ENCODE measurements at regions not wholly inside any gene's neighbourhood (a gene's known extent, or its start where the extent isn't known, plus 50 kb on each side); places are given as distances from the start of the nearest gene placed in this dataset.
"Not testable (repeated sequence)": the region's sequence is repeated elsewhere in the genome, so short reads cannot be mapped to it uniquely, and the experiment has no call there.

DNA sequence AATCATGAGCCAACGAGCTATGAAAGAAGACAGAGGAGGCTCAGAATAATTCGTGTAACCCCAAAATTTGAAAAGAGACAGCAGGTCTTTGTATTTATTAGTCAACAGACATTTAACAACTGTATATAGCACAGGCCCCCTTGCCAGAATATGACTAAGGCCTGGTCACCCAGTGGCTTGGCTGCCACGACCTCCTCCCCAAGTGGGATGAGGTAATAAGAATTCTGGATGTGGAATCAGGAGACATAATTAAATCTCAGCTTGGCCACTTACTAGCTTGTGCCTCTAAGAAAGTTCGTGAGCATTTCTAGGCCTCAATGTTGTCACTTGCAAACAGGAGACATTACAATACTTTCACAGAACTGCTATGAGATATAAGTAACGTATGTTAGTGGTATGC is 134.2 kb upstream of the TNFSF4 start:
- H3K9me3 Mint-ChIP-seq: no peaks in the 10 kb centered on the region
- Histone ChIP-seq H3K27ac (ENCODE audit: low read depth, low read length) (no peak overlapping the region), H3K4me1 (ENCODE audit: insufficient read depth, low read length) (no peaks in the 10 kb centered on the region), H3K4me3 (ENCODE audit: low read length) (no peak overlapping the region), H3K27me3 (ENCODE audit: insufficient read depth, low read length, poor library complexity, severe bottlenecking) (no peaks in the 10 kb centered on the region), H3K36me3 (ENCODE audit: insufficient read depth, low read length) (no peaks in the 10 kb centered on the region), H3K9me3 (ENCODE audit: low read length) (no peaks in the 10 kb centered on the region)
- no peaks in the 10 kb centered on the region for H3K4me1 Mint-ChIP-seq
- ChIA-PET CTCF (no interaction called here), POLR2A (no interaction called here)
- no peak overlapping the region for H3K27ac Mint-ChIP-seq
- H3K27me3 Mint-ChIP-seq: no peaks in the 10 kb centered on the region
- no peak for DNase-seq
- peaks cover 0 to 9% (median 0%) of the 10 kb centered on the region in 3 donors for H3K36me3 Mint-ChIP-seq
- no peak overlapping the region for H3K4me3 Mint-ChIP-seq

DNA sequence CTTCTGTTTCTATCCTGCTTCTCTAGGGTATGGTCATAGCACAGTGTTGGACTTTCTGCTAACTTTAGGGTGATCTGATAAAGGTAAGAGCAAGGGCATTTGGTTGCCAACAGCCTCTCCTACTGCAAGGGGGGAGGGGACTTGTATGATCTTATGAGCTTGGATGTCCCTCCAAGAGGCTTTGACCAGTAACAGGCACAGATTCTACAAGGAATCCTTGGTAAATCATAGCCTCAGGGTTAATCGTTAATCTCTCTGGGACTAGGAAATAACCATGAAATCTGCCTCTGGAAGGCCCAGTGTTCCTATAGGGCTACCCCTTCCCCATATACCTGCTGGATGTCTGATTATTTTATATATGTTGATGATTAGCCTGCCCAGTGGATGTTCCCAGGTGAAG is 134.8 kb upstream of the TNFSF4 start:
- H3K36me3 Mint-ChIP-seq: peaks cover 0 to 9% (median 4%) of the 10 kb centered on the region in 3 donors
- H3K27me3 ChIP-seq (ENCODE audit: insufficient read depth, low read length, poor library complexity, severe bottlenecking): no peaks in the 10 kb centered on the region
- no peaks in the 10 kb centered on the region for H3K4me1 ChIP-seq (ENCODE audit: insufficient read depth, low read length)
- H3K9me3 Mint-ChIP-seq: no peaks in the 10 kb centered on the region
- no peak overlapping the region for H3K27ac Mint-ChIP-seq
- CTCF ChIA-PET: no interaction called here
- H3K4me3 Mint-ChIP-seq: no peak overlapping the region
- H3K4me3 ChIP-seq (ENCODE audit: low read length): no peak overlapping the region
- POLR2A ChIA-PET: no interaction called here
- no peaks in the 10 kb centered on the region for H3K9me3 ChIP-seq (ENCODE audit: low read length)
- no peaks in the 10 kb centered on the region for H3K27me3 Mint-ChIP-seq
- no peak overlapping the region for H3K27ac ChIP-seq (ENCODE audit: low read depth, low read length)
- no peaks in the 10 kb centered on the region for H3K4me1 Mint-ChIP-seq
- DNase-seq: no peak
- H3K36me3 ChIP-seq (ENCODE audit: insufficient read depth, low read length): no peaks in the 10 kb centered on the region

DNA sequence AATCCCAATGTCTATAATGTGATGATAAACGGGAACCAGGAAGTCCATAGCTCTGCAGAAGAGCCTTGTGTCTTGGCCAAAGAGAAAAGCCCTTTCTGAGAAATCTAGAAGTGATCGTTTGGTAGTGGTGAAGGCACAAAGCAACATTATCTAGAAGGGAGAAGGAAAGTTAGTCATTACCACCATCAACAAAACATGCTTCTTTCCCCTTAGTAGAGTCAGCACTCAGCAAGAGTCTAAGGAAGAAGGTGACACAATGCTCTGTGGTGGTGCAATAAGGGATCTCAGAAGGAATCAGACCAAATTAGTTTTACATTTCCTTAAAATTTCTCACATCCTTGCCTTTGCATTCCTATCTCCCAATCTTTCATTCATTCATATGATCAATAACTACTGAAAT is 134.4 kb upstream of the PRDX6 start:
- Histone ChIP-seq H3K9me3 (ENCODE audit: low read length) (no peaks in the 10 kb centered on the region), H3K36me3 (ENCODE audit: insufficient read depth, low read length) (no peaks in the 10 kb centered on the region), H3K27me3 (ENCODE audit: insufficient read depth, low read length, poor library complexity, severe bottlenecking) (no peaks in the 10 kb centered on the region), H3K27ac (ENCODE audit: low read depth, low read length) (no peak overlapping the region), H3K4me1 (ENCODE audit: insufficient read depth, low read length) (no peaks in the 10 kb centered on the region), H3K4me3 (ENCODE audit: low read length) (no peak overlapping the region)
- no peak overlapping the region for H3K4me3 Mint-ChIP-seq
- DNase-seq: no peak
- CTCF ChIA-PET: no interaction called here
- H3K36me3 Mint-ChIP-seq: peaks cover 0 to 8% (median 7%) of the 10 kb centered on the region in 3 donors
- H3K9me3 Mint-ChIP-seq: no peaks in the 10 kb centered on the region
- POLR2A ChIA-PET: no interaction called here
- no peaks in the 10 kb centered on the region for H3K4me1 Mint-ChIP-seq
- H3K27ac Mint-ChIP-seq: no peak overlapping the region
- H3K27me3 Mint-ChIP-seq: no peaks in the 10 kb centered on the region

DNA sequence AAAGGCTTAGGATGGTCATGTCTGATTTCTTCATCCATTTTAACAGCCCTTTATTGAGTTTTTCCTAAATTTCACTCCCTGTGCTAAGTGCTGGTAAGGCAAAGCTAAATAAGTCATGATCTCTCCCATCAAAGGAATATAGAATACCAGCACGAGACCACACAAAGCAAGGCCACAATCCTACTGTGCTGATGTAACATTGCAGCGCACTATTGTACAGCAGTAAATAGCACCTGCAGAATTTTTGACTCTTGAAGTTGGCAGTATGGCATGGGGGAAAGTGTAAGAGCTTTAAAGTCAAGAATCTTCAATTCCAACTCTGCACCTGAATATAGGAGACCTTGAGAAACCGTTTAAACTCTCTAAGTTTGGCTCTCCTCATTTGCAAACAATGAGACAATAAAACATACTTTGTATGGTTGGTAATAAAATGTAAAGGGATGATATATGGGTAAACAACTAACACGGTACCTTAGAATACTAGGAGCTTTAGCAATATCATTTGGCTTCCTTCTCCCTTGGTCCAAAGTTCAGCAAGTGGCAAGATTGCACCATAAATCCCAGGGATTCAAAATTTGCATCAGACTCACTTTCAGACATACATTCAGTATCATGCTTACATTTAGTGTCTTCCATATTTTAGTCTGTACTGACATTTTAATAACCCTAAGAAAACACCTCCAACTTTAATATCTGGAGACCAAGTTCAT is 132.9 kb upstream of the PRDX6 start:
- H3K4me1 Mint-ChIP-seq: no peaks in the 10 kb centered on the region
- H3K27ac ChIP-seq (ENCODE audit: low read depth, low read length): no peak overlapping the region
- ChIA-PET POLR2A (no interaction called here), CTCF (no interaction called here)
- no peaks in the 10 kb centered on the region for H3K36me3 ChIP-seq (ENCODE audit: insufficient read depth, low read length)
- peaks cover 0 to 5% (median 0%) of the 10 kb centered on the region in 5 donors for H3K9me3 Mint-ChIP-seq
- no peak overlapping the region for H3K27ac Mint-ChIP-seq
- H3K4me1 ChIP-seq (ENCODE audit: insufficient read depth, low read length): no peaks in the 10 kb centered on the region
- no peaks in the 10 kb centered on the region for H3K27me3 ChIP-seq (ENCODE audit: insufficient read depth, low read length, poor library complexity, severe bottlenecking)
- DNase-seq: no peak
- no peaks in the 10 kb centered on the region for H3K9me3 ChIP-seq (ENCODE audit: low read length)
- no peak overlapping the region for H3K4me3 Mint-ChIP-seq
- H3K4me3 ChIP-seq (ENCODE audit: low read length): no peak overlapping the region
- H3K27me3 Mint-ChIP-seq: no peaks in the 10 kb centered on the region
- H3K36me3 Mint-ChIP-seq: peaks cover 2 to 18% (median 7%) of the 10 kb centered on the region in 3 donors

DNA sequence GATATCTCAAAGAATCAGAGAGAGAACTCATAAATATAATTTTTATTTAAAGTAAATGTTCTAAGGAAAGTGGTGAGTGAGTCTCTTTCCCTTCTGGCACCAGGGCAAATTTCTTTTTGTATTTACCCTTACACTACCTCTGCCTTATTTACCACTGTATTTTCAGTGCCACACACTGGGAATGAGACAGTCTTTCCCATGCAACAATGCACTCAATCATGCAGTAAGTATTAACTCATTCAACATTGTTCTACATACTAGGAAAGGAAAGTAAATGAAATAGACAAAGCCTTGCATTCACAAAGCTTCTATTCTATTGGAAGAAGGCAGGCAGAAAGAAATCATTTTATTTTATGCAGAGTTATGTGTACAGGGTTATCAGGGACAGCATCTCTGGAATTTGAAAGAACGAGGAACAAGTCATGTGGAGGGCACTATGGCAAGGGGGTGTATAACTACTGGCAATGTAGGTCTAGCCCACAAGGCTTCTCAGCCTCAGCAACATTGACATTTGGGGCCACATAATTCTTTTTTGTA is 129.8 kb upstream of the PRDX6 start:
- Histone ChIP-seq H3K27ac (ENCODE audit: low read depth, low read length) (no peak overlapping the region), H3K36me3 (ENCODE audit: insufficient read depth, low read length) (no peaks in the 10 kb centered on the region), H3K4me3 (ENCODE audit: low read length) (no peak overlapping the region), H3K27me3 (ENCODE audit: insufficient read depth, low read length, poor library complexity, severe bottlenecking) (no peaks in the 10 kb centered on the region), H3K4me1 (ENCODE audit: insufficient read depth, low read length) (no peaks in the 10 kb centered on the region), H3K9me3 (ENCODE audit: low read length) (no peaks in the 10 kb centered on the region)
- peaks cover 5 to 10% (median 6%) of the 10 kb centered on the region in 5 donors for H3K9me3 Mint-ChIP-seq
- no peaks in the 10 kb centered on the region for H3K27me3 Mint-ChIP-seq
- H3K27ac Mint-ChIP-seq: no peak overlapping the region
- H3K4me1 Mint-ChIP-seq: no peaks in the 10 kb centered on the region
- ChIA-PET CTCF (no interaction called here), POLR2A (no interaction called here)
- DNase-seq: no peak
- H3K4me3 Mint-ChIP-seq: no peak overlapping the region
- peaks cover 7 to 36% (median 9%) of the 10 kb centered on the region in 3 donors for H3K36me3 Mint-ChIP-seq

DNA sequence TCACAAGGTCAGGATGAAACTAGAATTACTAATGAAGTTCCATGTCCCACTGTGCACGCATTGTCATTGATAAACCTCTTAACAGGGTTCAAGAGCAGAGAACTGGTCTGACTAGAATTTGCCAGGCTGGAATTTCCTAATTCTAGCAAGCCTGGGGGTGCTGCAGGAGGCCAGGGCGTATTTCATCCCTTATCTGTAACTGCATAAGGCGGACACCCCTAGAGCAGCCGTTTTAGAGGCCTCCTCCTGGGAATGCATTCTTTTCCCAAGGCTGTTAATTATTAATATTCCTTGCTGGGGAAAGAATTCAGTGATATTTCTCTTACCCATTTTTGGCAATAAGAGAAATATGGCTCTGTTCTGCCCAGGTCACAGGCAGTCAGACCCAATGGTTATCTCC is 124.5 kb upstream of the PRDX6 start:
- H3K27me3 Mint-ChIP-seq; H3K36me3 ChIP-seq (ENCODE audit: insufficient read depth, low read length); H3K9me3 ChIP-seq (ENCODE audit: low read length); H3K4me3 Mint-ChIP-seq; H3K27ac Mint-ChIP-seq; DNase-seq; CTCF ChIA-PET; H3K27me3 ChIP-seq (ENCODE audit: insufficient read depth, low read length, poor library complexity, severe bottlenecking); H3K4me3 ChIP-seq (ENCODE audit: low read length); H3K27ac ChIP-seq (ENCODE audit: low read depth, low read length); POLR2A ChIA-PET; H3K4me1 ChIP-seq (ENCODE audit: insufficient read depth, low read length): not testable (repeated sequence)
- Mint-ChIP-seq H3K36me3 (peaks cover 12 to 50% (median 16%) of the 10 kb centered on the region in 3 donors), H3K4me1 (peaks cover 10 to 25% (median 24%) of the 10 kb centered on the region in 3 donors), H3K9me3 (peaks cover 10 to 24% (median 21%) of the 10 kb centered on the region in 5 donors)

DNA sequence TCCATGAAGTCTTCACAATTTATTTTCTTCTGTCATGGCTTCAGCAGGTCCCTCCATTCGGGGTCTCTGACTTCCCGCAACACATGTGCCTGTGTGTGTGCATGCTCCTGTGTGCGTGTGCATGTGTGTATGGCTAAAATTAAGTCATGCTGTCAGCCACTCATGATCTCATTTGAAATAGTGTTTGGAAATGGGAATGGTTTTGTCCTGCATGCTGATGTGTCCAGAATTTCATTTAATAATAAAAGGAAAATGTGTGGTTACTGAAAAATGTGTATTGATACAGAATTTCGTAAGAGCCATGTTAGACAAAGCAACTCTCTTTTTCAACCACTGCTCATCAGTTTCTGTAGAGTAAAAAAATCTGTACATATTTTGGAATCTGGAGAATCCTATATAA is 123.8 kb upstream of the PRDX6 start:
- no peaks in the 10 kb centered on the region for H3K27me3 ChIP-seq (ENCODE audit: insufficient read depth, low read length, poor library complexity, severe bottlenecking)
- no peak overlapping the region for H3K4me3 Mint-ChIP-seq
- H3K27ac ChIP-seq (ENCODE audit: low read depth, low read length): no peak overlapping the region
- ChIA-PET CTCF (no interaction called here), POLR2A (no interaction called here)
- H3K36me3 ChIP-seq (ENCODE audit: insufficient read depth, low read length): no peaks in the 10 kb centered on the region
- H3K4me1 Mint-ChIP-seq: peaks cover 10 to 25% (median 24%) of the 10 kb centered on the region in 3 donors
- H3K4me3 ChIP-seq (ENCODE audit: low read length): no peak overlapping the region
- no peak for DNase-seq
- no peaks in the 10 kb centered on the region for H3K4me1 ChIP-seq (ENCODE audit: insufficient read depth, low read length)
- H3K9me3 ChIP-seq (ENCODE audit: low read length): no peaks in the 10 kb centered on the region
- H3K9me3 Mint-ChIP-seq: peaks cover 7 to 24% (median 21%) of the 10 kb centered on the region in 5 donors
- H3K27me3 Mint-ChIP-seq: no peaks in the 10 kb centered on the region
- peaks cover 14 to 47% (median 16%) of the 10 kb centered on the region in 3 donors for H3K36me3 Mint-ChIP-seq
- no peak overlapping the region for H3K27ac Mint-ChIP-seq

DNA sequence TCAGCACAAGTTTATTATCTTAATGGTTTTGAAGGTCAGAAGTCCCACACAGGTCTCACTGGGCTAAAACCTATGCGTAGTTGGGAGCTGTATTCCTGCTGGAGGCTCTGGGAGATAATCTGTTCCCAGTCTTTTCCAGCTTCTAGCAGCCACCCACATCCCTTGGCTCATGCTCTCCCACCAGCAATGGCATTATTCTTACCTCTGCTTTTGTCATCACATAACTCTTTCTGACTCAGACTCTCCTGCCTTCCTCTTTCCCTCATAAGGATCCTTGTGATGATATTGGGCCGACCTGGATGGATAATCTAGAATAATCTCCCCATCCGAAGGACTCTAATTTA is 122.2 kb upstream of the PRDX6 start:
- no peaks in the 10 kb centered on the region for H3K27me3 ChIP-seq (ENCODE audit: insufficient read depth, low read length, poor library complexity, severe bottlenecking)
- peaks cover 13 to 30% (median 29%) of the 10 kb centered on the region in 3 donors for H3K4me1 Mint-ChIP-seq
- peaks cover 14 to 49% (median 15%) of the 10 kb centered on the region in 3 donors for H3K36me3 Mint-ChIP-seq
- no peaks in the 10 kb centered on the region for H3K27me3 Mint-ChIP-seq
- no peak overlapping the region for H3K4me3 ChIP-seq (ENCODE audit: low read length)
- H3K9me3 Mint-ChIP-seq: peaks cover 5 to 24% (median 21%) of the 10 kb centered on the region in 5 donors
- no peak overlapping the region for H3K27ac Mint-ChIP-seq
- ChIA-PET POLR2A (no interaction called here), CTCF (no interaction called here)
- H3K36me3 ChIP-seq (ENCODE audit: insufficient read depth, low read length): no peaks in the 10 kb centered on the region
- H3K27ac ChIP-seq (ENCODE audit: low read depth, low read length): no peak overlapping the region
- no peak for DNase-seq
- peak overlapping the region in 4 of 7 donors; percentile 59 to 83 (median 73) for H3K4me3 Mint-ChIP-seq
- no peaks in the 10 kb centered on the region for H3K4me1 ChIP-seq (ENCODE audit: insufficient read depth, low read length)
- no peaks in the 10 kb centered on the region for H3K9me3 ChIP-seq (ENCODE audit: low read length)
